H9 (cell line): ENCODE measurements at regions not wholly inside any gene's neighbourhood (a gene's known extent, or its start where the extent isn't known, plus 50 kb on each side); places are given as distances from the start of the nearest gene placed in this dataset.

Source experiments
- DNase-seq: peaks from one replicate; pipeline ENCODE4 v3.0.0-alpha.2; 2017
- H2AFZ ChIP-seq: one replicate; pipeline ENCODE4 v1.6.1; 2013; ENCODE audit warnings: mild to moderate bottlenecking, low read length, control low read depth, moderate library complexity
- H2AK5ac ChIP-seq: 2 replicates; pipeline ENCODE4 v1.6.1; 2013; ENCODE audit warnings: low read length, control low read depth, mixed read lengths; ENCODE audit not compliant: insufficient read length
- H2BK120ac ChIP-seq: one replicate; pipeline ENCODE4 v1.6.1; 2013; ENCODE audit warnings: low read depth, mild to moderate bottlenecking, low read length, control low read depth, inconsistent platforms; ENCODE audit not compliant: poor library complexity, severe bottlenecking
- H2BK12ac ChIP-seq: 2 replicates; pipeline ENCODE4 v1.6.1; 2013; ENCODE audit warnings: low read length, control low read depth, mixed read lengths, low read depth; ENCODE audit not compliant: insufficient read length
- H2BK15ac ChIP-seq: 2 replicates; pipeline ENCODE4 v1.6.1; 2013; ENCODE audit warnings: low read depth, low read length, control low read depth
- H2BK20ac ChIP-seq: one replicate; pipeline ENCODE4 v1.6.1; 2013; ENCODE audit warnings: low read depth, mild to moderate bottlenecking, low read length, control low read depth, inconsistent platforms; ENCODE audit not compliant: poor library complexity, severe bottlenecking
- H2BK5ac ChIP-seq: 2 replicates; pipeline ENCODE4 v1.6.1; 2013; ENCODE audit warnings: low read length, control low read depth, mixed read lengths; ENCODE audit not compliant: insufficient read length
- H3K14ac ChIP-seq: 2 replicates; pipeline ENCODE4 v1.6.1; 2013; ENCODE audit warnings: low read length, control low read depth; ENCODE audit not compliant: insufficient read depth
- H3K18ac ChIP-seq: 2 replicates; pipeline ENCODE4 v1.6.1; 2013; ENCODE audit warnings: low read depth, mild to moderate bottlenecking, mixed read lengths, low read length, control low read depth; ENCODE audit not compliant: insufficient read length
- H3K23ac ChIP-seq: 2 replicates; pipeline ENCODE4 v1.6.1; 2013; ENCODE audit warnings: low read length, control low read depth, mixed read lengths, low read depth; ENCODE audit not compliant: insufficient read length
- H3K23me2 ChIP-seq: 2 replicates; pipeline ENCODE4 v1.6.1; 2013; ENCODE audit warnings: low read depth, mild to moderate bottlenecking, mixed read lengths, low read length, control low read depth; ENCODE audit not compliant: insufficient read length, poor library complexity, severe bottlenecking
- H3K27ac ChIP-seq: 2 replicates; pipeline ENCODE4 v1.5.1; 2013; ENCODE audit warnings: low read length, control low read depth, mixed read lengths, low read depth; ENCODE audit not compliant: insufficient read length
- H3K27me3 ChIP-seq: 2 replicates; pipeline ENCODE4 v1.6.1; 2013; ENCODE audit warnings: low read length, control low read depth, inconsistent platforms; ENCODE audit not compliant: insufficient read depth
- H3K4ac ChIP-seq: 2 replicates; pipeline ENCODE4 v1.6.1; 2013; ENCODE audit warnings: low read depth, mild to moderate bottlenecking, control low read depth, inconsistent platforms, low read length, moderate library complexity
- H3K4me1 ChIP-seq: 2 replicates; pipeline ENCODE4 v1.6.1; 2013; ENCODE audit warnings: low read length, control low read depth, inconsistent platforms; ENCODE audit not compliant: insufficient read depth
- H3K4me2 ChIP-seq: 2 replicates; pipeline ENCODE4 v1.6.1; 2013; ENCODE audit warnings: low read length, control low read depth, mixed read lengths; ENCODE audit not compliant: insufficient read length, insufficient read depth
- H3K56ac ChIP-seq: 2 replicates; pipeline ENCODE4 v1.6.1; 2013; ENCODE audit warnings: low read depth, mild to moderate bottlenecking, mixed read lengths, low read length, control low read depth; ENCODE audit not compliant: insufficient read length
- H3K79me1 ChIP-seq: 2 replicates; pipeline ENCODE4 v1.6.1; 2013; ENCODE audit warnings: low read depth, mild to moderate bottlenecking, moderate library complexity, low read length, control low read depth, inconsistent platforms; ENCODE audit not compliant: insufficient read depth, poor library complexity, severe bottlenecking
- H3K79me2 ChIP-seq: 2 replicates; pipeline ENCODE4 v1.6.1; 2013; ENCODE audit warnings: low read length, control low read depth, inconsistent platforms; ENCODE audit not compliant: insufficient read depth
- H3K9ac ChIP-seq: 2 replicates; pipeline ENCODE4 v1.6.1; 2013; ENCODE audit warnings: low read length, control low read depth, mixed read lengths; ENCODE audit not compliant: insufficient read length; ENCODE audit errors: extremely low read depth
- H3K9me3 ChIP-seq: one replicate; pipeline ENCODE4 v1.6.1; 2013; ENCODE audit warnings: low read depth, low read length, inconsistent platforms; ENCODE audit not compliant: control insufficient read depth
- H3T11ph ChIP-seq: one replicate; pipeline ENCODE4 v1.6.1; 2013; ENCODE audit warnings: mild to moderate bottlenecking, low read length, control low read depth, inconsistent platforms
- H4K20me1 ChIP-seq: one replicate; pipeline ENCODE4 v1.6.1; 2013; ENCODE audit not compliant: control insufficient read depth, insufficient read length, insufficient read depth
- H4K5ac ChIP-seq: 2 replicates; pipeline ENCODE4 v1.6.1; 2013; ENCODE audit warnings: low read depth, mild to moderate bottlenecking, mixed read lengths, low read length, control low read depth; ENCODE audit not compliant: insufficient read length
- H4K8ac ChIP-seq: replicated peaks from 2 replicates; pipeline ENCODE4 v1.6.1; 2013; ENCODE audit warnings: low read length, control low read depth, mixed read lengths, low read depth; ENCODE audit not compliant: insufficient read length
- H4K91ac ChIP-seq: 2 replicates; pipeline ENCODE4 v1.6.1; 2013; ENCODE audit warnings: low read depth, mild to moderate bottlenecking, moderate library complexity, mixed read lengths, low read length, control low read depth; ENCODE audit not compliant: insufficient read length
- H3K27ac Mint-ChIP-seq, 3 experiments: 2 replicates in 2 of 3; 3 replicates in 1 of 3; pipeline ENCODE4 v1.8.0; 2020 to 2021; ENCODE audit warnings: mixed read lengths in 3 of 3, mild to moderate bottlenecking in 1 of 3, moderate library complexity in 1 of 3
- H3K27me3 Mint-ChIP-seq: 2 replicates; pipeline ENCODE4 v1.8.0; 2021; ENCODE audit warnings: low read depth, mild to moderate bottlenecking, moderate library complexity, mixed read lengths
- H3K36me3 Mint-ChIP-seq, 3 experiments: 2 replicates in 2 of 3; 3 replicates in 1 of 3; pipeline ENCODE4 v1.8.0; 2020 to 2021; ENCODE audit warnings: low read depth in 3 of 3, mixed read lengths in 3 of 3; ENCODE audit not compliant: insufficient read depth in 1 of 3
- H3K4me1 Mint-ChIP-seq, 2 experiments: 2 replicates each; pipeline ENCODE4 v1.8.0; 2020; ENCODE audit warnings: mixed read lengths in 2 of 2
- H3K4me3 Mint-ChIP-seq, 2 experiments: 2 replicates in 1 of 2; 3 replicates in 1 of 2; pipeline ENCODE4 v1.8.0; 2020 to 2021; ENCODE audit warnings: mild to moderate bottlenecking in 2 of 2, mixed read lengths in 2 of 2, moderate library complexity in 1 of 2
- H3K9me3 Mint-ChIP-seq, 2 experiments: 2 replicates in 1 of 2; 3 replicates in 1 of 2; pipeline ENCODE4 v1.8.0; 2020; ENCODE audit warnings: mild to moderate bottlenecking in 2 of 2, mixed read lengths in 2 of 2, moderate library complexity in 1 of 2
- WGBS: extraction: QIAGEN DNeasy Blood & Tissue Kit; methylation state at CpG from one replicate; pipeline ENCODE4 v1.1.7; 2013; ENCODE audit warnings: missing lambda C conversion rate, low lambda C conversion rate, mixed read lengths; ENCODE audit not compliant: insufficient read length; ENCODE audit errors: extremely low coverage; 5-methylcytosine and 5-hydroxymethylcytosine counted together
- TF ChIP-seq, protein P1 (sequence below): fragments of 200-600 bp; sonication (generic); conservative IDR thresholded peaks from 3 replicates; pipeline ENCODE4 v1.8.0; 2021; ENCODE audit warnings: antibody characterized with exemption, mild to moderate bottlenecking

DNA sequence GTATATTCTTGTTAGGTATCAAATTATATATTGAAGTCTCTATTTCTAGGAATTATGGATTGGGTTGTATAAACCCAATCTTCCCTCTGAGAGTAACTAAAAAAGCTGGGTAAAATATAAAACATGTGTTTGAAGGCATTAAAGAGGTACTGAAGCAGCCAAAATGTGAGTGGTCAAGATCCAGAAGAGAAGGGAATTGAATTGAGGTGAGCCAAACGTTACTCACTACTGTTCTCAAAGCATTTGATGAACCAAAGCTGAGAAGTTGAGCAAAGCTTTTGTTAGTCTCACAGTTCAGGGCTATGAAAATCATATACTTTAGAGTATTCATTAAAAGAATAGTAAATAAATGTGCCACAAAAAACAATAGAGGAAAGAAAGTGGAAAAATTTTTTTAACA lies 365.8 kb downstream of the BCKDHB start:
- no peaks in the 10 kb centered on the region for H3K27me3 Mint-ChIP-seq
- no peak overlapping the region for H2AFZ ChIP-seq
- H2BK15ac ChIP-seq: no peak overlapping the region
- H2BK5ac ChIP-seq: no peak overlapping the region
- H3K9me3 Mint-ChIP-seq: no peaks in the 10 kb centered on the region
- H3K14ac ChIP-seq: no peak overlapping the region
- H2BK12ac ChIP-seq: no peak overlapping the region
- H3K23ac ChIP-seq: no peak overlapping the region
- H3K9ac ChIP-seq: no peak overlapping the region
- H4K5ac ChIP-seq: no peak overlapping the region
- no CpG with 5 or more reads among the region's 1 CpG for WGBS
- H2AK5ac ChIP-seq: no peak overlapping the region
- H4K8ac ChIP-seq: no peak overlapping the region
- no peaks in the 10 kb centered on the region for H4K20me1 ChIP-seq
- H3K4ac ChIP-seq: no peak overlapping the region
- no peak overlapping the region for H3K56ac ChIP-seq
- H3K27me3 ChIP-seq: no peaks in the 10 kb centered on the region
- H3K27ac Mint-ChIP-seq: 0 out of 7 replicates have a peak overlapping the region, but pooled peaks of 1 of the 3 experiments have one; percentile 34
- TF ChIP-seq, protein P1, sequence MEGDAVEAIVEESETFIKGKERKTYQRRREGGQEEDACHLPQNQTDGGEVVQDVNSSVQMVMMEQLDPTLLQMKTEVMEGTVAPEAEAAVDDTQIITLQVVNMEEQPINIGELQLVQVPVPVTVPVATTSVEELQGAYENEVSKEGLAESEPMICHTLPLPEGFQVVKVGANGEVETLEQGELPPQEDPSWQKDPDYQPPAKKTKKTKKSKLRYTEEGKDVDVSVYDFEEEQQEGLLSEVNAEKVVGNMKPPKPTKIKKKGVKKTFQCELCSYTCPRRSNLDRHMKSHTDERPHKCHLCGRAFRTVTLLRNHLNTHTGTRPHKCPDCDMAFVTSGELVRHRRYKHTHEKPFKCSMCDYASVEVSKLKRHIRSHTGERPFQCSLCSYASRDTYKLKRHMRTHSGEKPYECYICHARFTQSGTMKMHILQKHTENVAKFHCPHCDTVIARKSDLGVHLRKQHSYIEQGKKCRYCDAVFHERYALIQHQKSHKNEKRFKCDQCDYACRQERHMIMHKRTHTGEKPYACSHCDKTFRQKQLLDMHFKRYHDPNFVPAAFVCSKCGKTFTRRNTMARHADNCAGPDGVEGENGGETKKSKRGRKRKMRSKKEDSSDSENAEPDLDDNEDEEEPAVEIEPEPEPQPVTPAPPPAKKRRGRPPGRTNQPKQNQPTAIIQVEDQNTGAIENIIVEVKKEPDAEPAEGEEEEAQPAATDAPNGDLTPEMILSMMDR: no peak
- no peak overlapping the region for H4K91ac ChIP-seq
- H3K18ac ChIP-seq: no peak overlapping the region
- no peaks in the 10 kb centered on the region for H3K79me2 ChIP-seq
- H3K79me1 ChIP-seq: no peaks in the 10 kb centered on the region
- H2BK120ac ChIP-seq: no peak overlapping the region
- no peaks in the 10 kb centered on the region for H3K9me3 ChIP-seq
- no peak overlapping the region for H2BK20ac ChIP-seq
- no peaks in the 10 kb centered on the region for H3K4me1 ChIP-seq
- H3K4me1 Mint-ChIP-seq: no peaks in the 10 kb centered on the region
- DNase-seq: no peak
- no peak overlapping the region for H3K4me2 ChIP-seq
- H3K4me3 Mint-ChIP-seq: no peak overlapping the region
- no peak overlapping the region for H3T11ph ChIP-seq
- no peaks in the 10 kb centered on the region; a peak in 1 of 7 replicates for H3K36me3 Mint-ChIP-seq
- H3K27ac ChIP-seq: no peak overlapping the region
- H3K23me2 ChIP-seq: no peaks in the 10 kb centered on the region
